ENCODE measurements at regions not wholly inside any gene's neighbourhood (a gene's known extent, or its start where the extent isn't known, plus 50 kb on each side); places are given as distances from the start of the nearest gene placed in this dataset.

- TF ChIP-seq CTCF (conservative IDR thresholded peaks at IDR 0.05; ENCODE audit: low read depth, low read length) = no peak
- TF ChIP-seq EZH2 (IDR thresholded peaks at IDR 0.05; ENCODE audit: low read length, unreplicated experiment) = no peak
Observed at GRCh38 chr4:35399912-35400311, 844.4 kb downstream of the ARAP2 start.
